NCI-H1436 (cell line): ENCODE measurements at regions not wholly inside any gene's neighbourhood (a gene's known extent, or its start where the extent isn't known, plus 50 kb on each side); places are given as distances from the start of the nearest gene placed in this dataset.
A peak's percentile ranks its signal among the peaks of the same experiment; 100 is the strongest.
"Not testable (repeated sequence)": the region's sequence is repeated elsewhere in the genome, so short reads cannot be mapped to it uniquely, and the experiment has no call there.

Experiments
- DNase-seq: peaks from one replicate; lab custom pipeline; 2025; lab: John Stamatoyannopoulos, UW

GRCh38 chr17:77548967-77549366 is 408.2 kb downstream of the SEC14L1 start:
- no peak for DNase-seq

DNA sequence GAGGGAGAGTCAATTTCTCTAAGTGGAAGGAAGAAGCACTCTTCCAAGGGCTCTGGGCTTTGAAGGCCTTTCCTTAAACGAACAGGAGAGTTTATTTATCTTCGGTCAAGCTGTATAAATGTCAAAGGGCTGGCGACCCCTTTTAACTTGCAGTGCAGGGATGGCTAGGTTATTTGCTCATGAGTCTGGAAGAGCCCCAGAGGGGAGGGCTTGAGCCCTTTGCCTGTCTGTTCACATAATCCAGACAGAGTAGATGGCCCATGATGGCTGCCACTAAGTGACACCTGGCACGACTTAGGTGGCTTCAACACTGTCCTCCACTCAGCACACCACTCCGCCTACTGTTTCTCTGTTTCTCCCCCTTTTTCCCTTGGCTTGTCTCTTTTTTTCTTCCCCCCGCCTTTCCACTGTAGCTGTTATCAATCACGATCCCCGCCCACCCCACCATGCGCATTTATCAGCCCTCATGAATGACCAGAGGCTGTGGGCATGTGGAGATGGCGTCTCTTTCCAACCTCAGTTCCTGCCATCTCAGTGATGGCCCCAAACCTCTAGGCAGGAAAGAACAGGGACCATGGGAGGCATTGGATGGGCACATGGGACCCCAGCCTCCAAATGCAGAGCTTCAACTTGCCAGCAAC is 408.7 kb upstream of the TNRC6C start:
- no peak for DNase-seq

GRCh38 chr17:77553459-77554066 is 404.9 kb upstream of the TNRC6C start:
- no peak for DNase-seq

DNA sequence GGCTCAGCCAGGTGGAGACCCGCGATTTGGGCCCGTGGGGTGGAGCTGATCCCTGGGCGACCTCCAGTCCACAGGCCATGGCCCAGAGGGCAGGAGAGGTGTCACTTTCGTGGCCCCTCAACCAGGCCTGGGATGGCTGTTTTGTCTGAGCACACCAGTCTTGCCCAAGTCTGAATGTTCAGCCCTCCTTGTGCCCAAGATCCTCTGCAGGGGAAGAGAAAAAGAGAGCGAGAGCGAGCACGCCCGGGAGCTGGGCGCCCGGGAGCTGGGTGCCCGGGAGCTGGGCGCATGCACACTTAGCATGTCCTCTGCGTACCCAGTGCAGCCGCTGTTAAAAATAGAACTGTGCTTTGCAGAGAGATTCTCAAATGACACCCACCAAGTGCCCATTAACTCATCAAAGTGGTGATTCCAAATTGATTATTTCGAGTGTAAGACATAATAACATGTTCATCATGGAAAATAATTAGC is 403.3 kb upstream of the TNRC6C start:
- peak; percentile 78 for DNase-seq

GRCh38 chr17:77555741-77556291 is 402.7 kb upstream of the TNRC6C start:
- peak; percentile 83 for DNase-seq

DNA sequence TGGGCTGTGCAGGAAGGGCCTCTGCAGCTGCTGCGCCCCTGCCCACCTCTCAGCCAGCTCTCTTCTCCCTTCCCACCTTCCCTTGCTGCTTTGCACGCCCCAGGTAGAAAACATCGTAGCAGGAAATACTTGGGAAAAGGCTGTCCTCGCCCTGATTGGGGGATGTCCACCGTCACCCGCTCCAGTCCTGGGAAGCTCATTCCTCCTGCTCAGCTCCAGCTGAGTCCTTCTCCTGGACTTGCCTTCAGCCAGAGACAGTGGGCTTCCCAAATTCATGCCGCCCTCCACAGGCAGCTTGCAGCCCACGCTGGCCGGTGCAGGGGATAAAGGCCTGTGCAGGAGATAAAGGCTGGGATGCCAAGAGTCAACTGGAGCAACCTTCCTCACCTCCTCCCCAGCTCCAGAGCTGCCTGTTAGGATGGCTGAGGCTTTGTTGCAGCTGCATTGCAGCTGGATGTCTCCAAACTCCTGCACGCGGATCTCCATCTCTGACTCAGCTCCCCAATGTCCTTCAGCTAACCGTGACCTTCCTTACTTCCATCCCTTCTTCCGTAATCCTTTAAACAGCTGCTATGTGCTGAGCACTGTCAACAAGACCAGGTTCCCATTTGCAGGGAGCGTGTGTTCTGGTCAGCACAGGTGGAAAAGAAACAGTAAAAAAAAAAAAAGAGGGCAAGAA is 402.0 kb upstream of the TNRC6C start:
- DNase-seq, result no peak

DNA sequence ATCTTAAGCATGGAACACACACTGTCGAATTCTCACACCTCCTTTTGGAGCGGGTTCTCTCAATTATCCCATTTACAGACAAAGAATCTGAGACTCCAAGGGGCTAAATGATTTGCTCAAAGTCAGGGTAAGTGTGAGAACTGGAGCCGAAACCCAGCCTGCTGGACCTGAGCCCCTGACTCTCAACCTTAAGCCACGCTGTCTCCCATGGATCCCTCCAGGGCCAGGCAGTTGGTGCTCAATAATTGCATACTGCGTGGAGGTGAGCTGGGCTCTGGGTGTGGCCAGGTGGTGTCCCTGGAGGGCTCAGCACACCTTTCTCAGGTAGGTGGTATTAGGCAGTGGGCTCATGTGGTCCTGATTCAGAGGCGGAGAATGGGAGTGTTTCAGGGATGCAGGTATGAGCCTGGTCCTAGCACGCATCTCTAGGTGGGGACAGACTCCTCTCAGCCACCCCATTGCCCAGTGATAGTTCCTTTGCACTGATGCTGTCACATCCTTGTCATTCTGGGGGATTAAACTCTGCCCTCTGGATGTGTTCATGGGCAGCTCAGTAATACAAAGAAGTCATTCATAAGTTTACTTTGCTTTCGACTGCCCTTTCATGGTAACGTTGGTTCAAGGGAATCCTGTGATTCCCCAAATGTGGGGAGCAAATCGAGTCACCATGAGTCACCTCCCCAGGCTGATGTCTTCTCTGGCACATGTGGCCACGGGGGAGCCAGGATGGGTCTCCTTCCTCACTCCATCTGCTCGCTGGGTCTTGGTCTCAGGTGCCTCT is 399.5 kb upstream of the TNRC6C start:
- DNase-seq, result no peak

DNA sequence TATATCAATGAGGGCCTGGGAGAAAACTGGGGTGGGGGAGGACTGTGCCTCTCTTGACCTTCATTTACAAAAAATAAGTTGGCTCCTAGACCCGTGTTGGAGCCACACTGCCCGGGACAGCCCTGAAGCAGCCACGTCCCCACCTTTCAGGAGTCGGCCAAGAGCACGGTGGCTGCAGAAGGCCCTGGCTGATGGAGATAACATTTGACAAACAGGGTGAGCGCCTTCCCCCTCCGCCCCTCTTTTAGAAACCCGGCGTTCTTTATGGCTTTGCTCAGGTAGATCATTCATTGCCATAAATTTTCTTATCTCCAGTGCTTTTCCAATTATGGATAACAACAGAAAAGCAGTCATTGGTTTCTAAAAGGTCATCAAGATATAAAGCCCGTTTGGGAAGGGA is 398.1 kb upstream of the TNRC6C start:
- DNase-seq, result no peak

DNA sequence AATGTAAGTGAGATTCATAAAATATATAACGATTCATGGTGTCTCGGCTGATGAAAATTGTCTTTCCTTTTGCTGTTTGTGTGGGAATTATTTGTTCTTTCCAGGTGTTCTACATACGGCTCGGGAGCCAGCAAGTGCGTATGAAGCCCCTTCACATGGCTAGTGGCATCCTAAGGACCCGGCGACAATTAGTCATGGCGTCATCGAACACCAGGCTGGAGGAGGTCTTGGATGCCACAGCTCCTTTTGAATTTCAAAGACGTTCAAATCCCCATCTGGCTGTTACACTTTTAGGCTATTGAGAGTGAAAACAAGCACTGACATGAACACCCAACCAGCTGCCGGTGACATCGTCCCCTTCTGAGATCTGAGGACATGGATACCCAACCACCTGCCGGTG is 397.7 kb upstream of the TNRC6C start:
- DNase-seq, result no peak

DNA sequence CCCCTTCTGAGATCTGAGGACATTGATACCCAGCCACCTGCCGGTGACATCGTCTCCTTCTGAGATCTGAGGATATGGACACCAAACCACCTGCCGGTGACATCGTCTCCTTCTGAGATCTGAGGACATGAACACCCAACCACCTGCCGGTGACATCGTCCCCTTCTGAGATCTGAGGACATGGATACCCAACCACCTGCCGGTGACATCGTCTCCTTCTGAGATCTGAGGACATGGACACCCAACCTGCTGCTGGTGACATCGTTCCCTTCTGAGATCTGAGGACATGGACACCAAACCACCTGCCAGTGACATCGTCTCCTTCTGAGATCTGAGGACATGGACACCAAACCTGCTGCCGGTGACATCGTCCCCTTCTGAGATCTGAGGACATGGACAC is 396.1 kb upstream of the TNRC6C start:
- not testable (repeated sequence) for DNase-seq

DNA sequence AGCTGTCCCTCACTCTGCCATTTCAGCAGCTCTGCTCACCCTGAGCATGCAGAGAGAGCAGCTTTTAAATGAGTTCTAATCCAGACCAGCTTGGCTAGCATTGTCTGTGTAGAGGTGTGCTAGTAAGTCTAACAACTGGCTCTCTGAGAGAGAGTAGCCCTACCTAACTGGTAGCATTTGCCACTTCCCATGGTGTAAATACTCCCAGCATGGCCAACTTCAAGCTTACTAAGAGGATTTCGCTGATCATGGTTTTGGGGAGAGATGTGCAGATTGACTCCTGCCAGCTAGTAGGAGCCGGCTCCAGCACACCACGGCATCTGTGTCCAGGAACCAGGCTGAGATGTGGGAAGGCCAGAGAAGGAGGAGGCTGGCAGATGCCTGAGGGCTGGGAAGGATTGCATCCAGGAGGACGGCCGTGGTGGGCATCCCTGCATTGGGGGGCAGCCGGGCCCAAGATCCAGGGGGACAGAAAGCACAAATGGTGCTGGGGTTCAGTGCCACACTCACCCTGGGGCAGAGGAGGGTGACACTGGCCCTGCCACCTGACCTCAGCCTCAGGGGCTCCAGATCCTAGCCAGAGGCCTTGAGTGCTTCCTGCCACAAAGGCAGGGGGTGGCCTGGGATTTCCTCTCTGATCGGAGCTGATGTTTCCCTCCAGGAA is 394.9 kb upstream of the TNRC6C start:
- no peak for DNase-seq

GRCh38 chr17:77564278-77564920 is 394.1 kb upstream of the TNRC6C start:
- no peak for DNase-seq

DNA sequence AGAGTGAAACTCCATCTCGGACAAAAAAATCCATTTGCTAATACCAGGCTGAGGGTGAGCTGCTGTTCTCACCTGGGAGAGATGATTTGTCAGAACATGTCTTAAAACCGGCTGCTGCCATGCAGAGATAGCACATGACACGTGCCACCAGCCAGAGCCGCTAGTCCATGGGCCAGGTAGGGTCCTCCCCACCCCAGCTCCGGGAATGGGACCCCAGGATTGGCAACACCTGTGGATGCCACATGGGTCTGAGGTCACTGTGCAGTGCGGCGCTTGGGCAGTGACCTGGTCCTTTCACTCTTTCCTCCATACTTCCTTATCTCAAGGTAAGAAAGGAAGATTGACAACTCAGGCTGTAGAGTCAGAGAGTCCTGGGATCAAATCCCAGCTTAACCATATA is 393.3 kb upstream of the TNRC6C start:
- no peak for DNase-seq

- peak; percentile 46 for DNase-seq
Measured at GRCh38 chr17:77566151-77566550, 392.4 kb upstream of the TNRC6C start.

- DNase-seq, result no peak
Measured at GRCh38 chr17:77566566-77567138, 391.9 kb upstream of the TNRC6C start.

- no peak for DNase-seq
Measured at GRCh38 chr17:77568540-77568939, 390.0 kb upstream of the TNRC6C start.

- no peak for DNase-seq
Measured at GRCh38 chr17:77569846-77570564, 388.5 kb upstream of the TNRC6C start.

GRCh38 chr17:77570565-77570898 is 388.0 kb upstream of the TNRC6C start:
- DNase-seq, result no peak

- DNase-seq, result no peak
Measured at GRCh38 chr17:77571155-77571981, 387.1 kb upstream of the TNRC6C start.
